ENCODE measurements at regions not wholly inside any gene's neighbourhood (a gene's known extent, or its start where the extent isn't known, plus 50 kb on each side); places are given as distances from the start of the nearest gene placed in this dataset.
A peak's percentile ranks its signal among the peaks of the same experiment; 100 is the strongest.
"Not testable (repeated sequence)": the region's sequence is repeated elsewhere in the genome, so short reads cannot be mapped to it uniquely, and the experiment has no call there.

- peak; percentile 81 for DNase-seq
Measured at GRCh38 chr1:208652296-208653160, 408.3 kb upstream of the PLXNA2 start.

GRCh38 chr1:208653426-208653825 is 409.2 kb upstream of the PLXNA2 start:
- no peak for DNase-seq

GRCh38 chr1:208654241-208654640 is 410.1 kb upstream of the PLXNA2 start:
- DNase-seq, result no peak

- no peak for DNase-seq
Measured at GRCh38 chr1:208665936-208666335, 421.8 kb upstream of the PLXNA2 start.

- no peak for DNase-seq
Measured at GRCh38 chr1:208668991-208669390, 424.8 kb upstream of the PLXNA2 start.

- no peak for DNase-seq
Measured at GRCh38 chr1:208670778-208671177, 426.6 kb upstream of the PLXNA2 start.

GRCh38 chr1:208681878-208682663 is 437.9 kb upstream of the PLXNA2 start:
- DNase-seq, result no peak

GRCh38 chr1:208682664-208683013 is 438.5 kb upstream of the PLXNA2 start:
- DNase-seq, result no peak

GRCh38 chr1:208683141-208683540 is 439.0 kb upstream of the PLXNA2 start:
- DNase-seq, result no peak

GRCh38 chr1:208684192-208684591 is 440.0 kb upstream of the PLXNA2 start:
- no peak for DNase-seq

- DNase-seq, result no peak
Measured at GRCh38 chr1:208686592-208686991, 442.4 kb upstream of the PLXNA2 start.

GRCh38 chr1:208688656-208689315 is 444.6 kb upstream of the PLXNA2 start:
- DNase-seq, result no peak

- DNase-seq, result no peak
Measured at GRCh38 chr1:208691012-208691411, 446.8 kb upstream of the PLXNA2 start.

- DNase-seq, result no peak
Measured at GRCh38 chr1:208709981-208710380, 465.8 kb upstream of the PLXNA2 start.

- no peak for DNase-seq
Measured at GRCh38 chr1:208714323-208714722, 470.1 kb upstream of the PLXNA2 start.

- no peak for DNase-seq
Measured at GRCh38 chr1:208717525-208717924, 473.3 kb upstream of the PLXNA2 start.

- no peak for DNase-seq
Measured at GRCh38 chr1:208722592-208722991, 478.4 kb upstream of the PLXNA2 start.

- no peak for DNase-seq
Measured at GRCh38 chr1:208724079-208724478, 479.9 kb upstream of the PLXNA2 start.

GRCh38 chr1:208728815-208729214 is 484.6 kb upstream of the PLXNA2 start:
- no peak for DNase-seq

- DNase-seq, result peak; percentile 67
Measured at GRCh38 chr1:208731981-208732821, 488.0 kb upstream of the PLXNA2 start.

- DNase-seq, result no peak
Measured at GRCh38 chr1:208737161-208737560, 493.0 kb upstream of the PLXNA2 start.

GRCh38 chr1:208737922-208738321 is 493.7 kb upstream of the PLXNA2 start:
- no peak for DNase-seq

GRCh38 chr1:208739636-208740035 is 495.5 kb upstream of the PLXNA2 start:
- DNase-seq, result not testable (repeated sequence)
